Osteocyte (in vitro differentiated cells): ENCODE measurements at regions not wholly inside any gene's neighbourhood (a gene's known extent, or its start where the extent isn't known, plus 50 kb on each side); places are given as distances from the start of the nearest gene placed in this dataset.
A peak's percentile ranks its signal among the peaks of the same experiment; 100 is the strongest.

Experiments used
- DNase-seq: peaks from one replicate; pipeline ENCODE4 v3.0.0; 2021; ENCODE audit warnings: mixed read lengths; ENCODE audit not compliant: unreplicated experiment; ENCODE audit errors: extremely low spot score
- H3K27ac Mint-ChIP-seq: one replicate; pipeline ENCODE4 v1.8.0; 2021; ENCODE audit warnings: mild to moderate bottlenecking, mixed read lengths; ENCODE audit not compliant: unreplicated experiment
- H3K27me3 Mint-ChIP-seq: one replicate; pipeline ENCODE4 v1.8.0; 2021; ENCODE audit warnings: mixed read lengths; ENCODE audit not compliant: unreplicated experiment
- H3K36me3 Mint-ChIP-seq: one replicate; pipeline ENCODE4 v1.8.0; 2021; ENCODE audit warnings: mixed read lengths; ENCODE audit not compliant: unreplicated experiment
- H3K4me1 Mint-ChIP-seq: one replicate; pipeline ENCODE4 v1.8.0; 2021; ENCODE audit warnings: mixed read lengths; ENCODE audit not compliant: unreplicated experiment
- H3K4me3 Mint-ChIP-seq: one replicate; pipeline ENCODE4 v1.8.0; 2021; ENCODE audit warnings: mild to moderate bottlenecking, moderate library complexity, mixed read lengths; ENCODE audit not compliant: unreplicated experiment
- H3K9me3 Mint-ChIP-seq: one replicate; pipeline ENCODE4 v1.8.0; 2021; ENCODE audit warnings: mixed read lengths; ENCODE audit not compliant: unreplicated experiment
- TF ChIP-seq, protein P1 (sequence below): fragments of 200-600 bp; sonication (generic); IDR thresholded peaks from 2 replicates; pipeline ENCODE4 v1.5.0; 2021; ENCODE audit warnings: antibody characterized with exemption, mild to moderate bottlenecking, moderate library complexity

DNA sequence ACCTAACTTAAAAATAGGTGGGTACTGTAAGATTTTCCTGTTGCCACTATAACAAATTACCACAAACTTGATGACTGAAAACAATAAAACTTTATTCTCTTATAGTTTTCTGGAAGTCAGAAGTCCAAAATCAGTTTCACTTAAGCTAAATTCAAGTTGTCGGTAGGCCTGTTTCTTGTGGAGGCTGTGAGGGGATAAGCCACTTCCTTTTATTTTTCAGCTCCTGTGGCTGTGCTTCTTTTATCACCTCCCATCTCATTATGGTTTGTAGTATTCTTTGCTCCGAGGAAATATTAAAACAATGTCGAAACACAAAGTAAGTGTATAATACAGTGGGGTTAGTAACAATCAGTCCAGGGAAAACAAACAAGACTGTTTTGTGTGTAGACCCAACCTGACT is 610.5 kb upstream of the TECRL start:
- H3K4me3 Mint-ChIP-seq: no peak overlapping the region
- no peak for DNase-seq
- TF ChIP-seq, protein P1, sequence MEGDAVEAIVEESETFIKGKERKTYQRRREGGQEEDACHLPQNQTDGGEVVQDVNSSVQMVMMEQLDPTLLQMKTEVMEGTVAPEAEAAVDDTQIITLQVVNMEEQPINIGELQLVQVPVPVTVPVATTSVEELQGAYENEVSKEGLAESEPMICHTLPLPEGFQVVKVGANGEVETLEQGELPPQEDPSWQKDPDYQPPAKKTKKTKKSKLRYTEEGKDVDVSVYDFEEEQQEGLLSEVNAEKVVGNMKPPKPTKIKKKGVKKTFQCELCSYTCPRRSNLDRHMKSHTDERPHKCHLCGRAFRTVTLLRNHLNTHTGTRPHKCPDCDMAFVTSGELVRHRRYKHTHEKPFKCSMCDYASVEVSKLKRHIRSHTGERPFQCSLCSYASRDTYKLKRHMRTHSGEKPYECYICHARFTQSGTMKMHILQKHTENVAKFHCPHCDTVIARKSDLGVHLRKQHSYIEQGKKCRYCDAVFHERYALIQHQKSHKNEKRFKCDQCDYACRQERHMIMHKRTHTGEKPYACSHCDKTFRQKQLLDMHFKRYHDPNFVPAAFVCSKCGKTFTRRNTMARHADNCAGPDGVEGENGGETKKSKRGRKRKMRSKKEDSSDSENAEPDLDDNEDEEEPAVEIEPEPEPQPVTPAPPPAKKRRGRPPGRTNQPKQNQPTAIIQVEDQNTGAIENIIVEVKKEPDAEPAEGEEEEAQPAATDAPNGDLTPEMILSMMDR: no peak
- H3K9me3 Mint-ChIP-seq: no peaks in the 10 kb centered on the region
- H3K27ac Mint-ChIP-seq: no peak overlapping the region
- H3K4me1 Mint-ChIP-seq: peaks cover 4% of the 10 kb centered on the region
- no peaks in the 10 kb centered on the region for H3K27me3 Mint-ChIP-seq
- H3K36me3 Mint-ChIP-seq: no peaks in the 10 kb centered on the region

DNA sequence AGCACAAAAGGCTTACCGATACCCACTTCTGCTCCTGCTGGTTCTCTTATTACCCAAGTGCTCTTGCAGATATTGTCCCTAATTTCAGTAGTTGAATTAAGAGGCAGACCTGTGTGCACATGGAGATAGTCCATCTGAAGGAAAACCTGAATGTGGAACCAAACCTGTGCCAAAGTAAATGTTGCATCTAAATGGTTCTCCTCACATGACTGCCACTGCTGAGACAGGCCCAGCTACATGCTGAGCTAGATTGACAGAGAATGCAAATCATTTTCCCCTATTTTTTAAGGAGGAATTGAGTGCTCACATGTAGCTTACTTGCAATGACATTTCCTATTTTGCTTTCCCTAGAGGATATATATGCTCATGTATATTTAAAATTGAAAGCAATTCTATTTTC is 609.1 kb upstream of the TECRL start:
- Mint-ChIP-seq H3K4me3 (no peak overlapping the region), H3K9me3 (no peaks in the 10 kb centered on the region), H3K27me3 (no peaks in the 10 kb centered on the region), H3K36me3 (no peaks in the 10 kb centered on the region), H3K27ac (no peak overlapping the region), H3K4me1 (peaks cover 4% of the 10 kb centered on the region)
- TF ChIP-seq, protein P1: no peak
- no peak for DNase-seq

DNA sequence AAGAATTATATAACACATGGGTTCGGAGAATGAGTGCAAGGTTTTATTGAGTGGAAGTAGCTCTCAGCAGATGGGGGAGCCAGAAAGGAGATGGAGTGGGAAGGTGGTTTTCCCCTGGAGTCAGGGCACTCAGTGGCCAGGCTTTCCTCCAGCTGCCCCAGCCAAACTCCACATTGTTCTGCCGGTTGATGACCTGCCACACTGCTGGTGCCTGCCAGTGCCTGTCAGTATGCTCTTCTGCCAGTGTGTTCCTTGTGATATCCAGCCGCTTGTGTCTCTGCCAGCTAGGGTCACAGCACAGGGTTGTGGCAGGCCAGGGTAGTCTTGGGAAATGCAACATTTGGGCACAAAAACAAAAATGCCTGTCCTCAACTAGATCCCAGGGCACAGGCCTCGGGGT is 604.8 kb upstream of the TECRL start:
- TF ChIP-seq, protein P1: no peak
- DNase-seq: no peak
- no peaks in the 10 kb centered on the region for H3K36me3 Mint-ChIP-seq
- no peak overlapping the region for H3K4me3 Mint-ChIP-seq
- no peak overlapping the region for H3K27ac Mint-ChIP-seq
- H3K9me3 Mint-ChIP-seq: no peaks in the 10 kb centered on the region
- H3K4me1 Mint-ChIP-seq: peaks cover 4% of the 10 kb centered on the region
- no peaks in the 10 kb centered on the region for H3K27me3 Mint-ChIP-seq

DNA sequence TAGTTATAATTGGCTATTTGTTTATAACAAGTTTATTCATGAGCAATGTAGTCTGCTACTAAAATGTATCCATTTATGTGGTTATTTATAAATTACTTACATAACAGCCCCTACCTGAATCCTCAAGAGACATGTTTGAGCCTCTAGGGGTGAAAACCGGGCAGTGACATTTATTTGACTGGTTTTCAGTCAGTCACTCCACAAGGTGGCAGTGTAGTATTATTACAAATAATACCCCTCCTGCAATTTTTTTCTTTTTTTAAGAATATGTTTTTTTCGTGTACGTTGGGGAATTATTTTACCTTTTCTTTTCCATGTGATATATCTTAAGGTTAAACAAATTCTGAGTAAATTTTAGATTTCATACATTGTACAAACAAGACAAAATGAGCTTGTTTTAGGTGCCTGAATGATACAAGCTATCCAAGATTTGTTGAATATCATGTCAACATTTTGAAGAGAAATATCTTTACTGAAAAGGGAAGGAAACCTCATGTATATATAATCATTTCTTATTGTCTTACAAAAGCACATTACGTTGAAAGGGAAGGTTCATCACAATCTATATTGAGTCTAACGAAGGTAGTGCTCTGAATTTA is 598.7 kb upstream of the TECRL start:
- H3K4me3 Mint-ChIP-seq: no peak overlapping the region
- no peak for DNase-seq
- no peak overlapping the region for H3K27ac Mint-ChIP-seq
- no peaks in the 10 kb centered on the region for H3K9me3 Mint-ChIP-seq
- no peaks in the 10 kb centered on the region for H3K36me3 Mint-ChIP-seq
- peaks cover 3% of the 10 kb centered on the region for H3K27me3 Mint-ChIP-seq
- H3K4me1 Mint-ChIP-seq: no peaks in the 10 kb centered on the region
- TF ChIP-seq, protein P1: peak; percentile 80

DNA sequence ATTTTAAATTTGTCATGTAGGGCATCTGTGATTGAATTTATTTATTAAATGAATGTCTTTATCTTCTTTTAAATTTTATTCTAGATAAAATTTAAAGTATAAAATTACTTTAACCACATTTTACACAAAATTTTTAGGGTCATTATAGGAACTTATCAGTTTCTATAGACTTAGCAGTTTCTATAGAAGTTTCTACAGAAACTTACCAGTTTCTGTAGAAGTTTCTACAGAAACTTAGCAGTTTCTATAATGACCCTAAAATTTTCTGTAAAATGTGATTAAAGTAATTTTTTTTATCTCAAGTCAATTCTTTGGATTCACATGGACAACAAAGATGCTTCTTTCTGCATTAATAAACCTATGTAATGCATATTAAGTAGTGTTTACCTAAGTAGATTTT is 565.9 kb upstream of the TECRL start:
- H3K27me3 Mint-ChIP-seq: peaks cover 28% of the 10 kb centered on the region
- no peaks in the 10 kb centered on the region for H3K4me1 Mint-ChIP-seq
- H3K36me3 Mint-ChIP-seq: no peaks in the 10 kb centered on the region
- no peak overlapping the region for H3K27ac Mint-ChIP-seq
- DNase-seq: no peak
- H3K9me3 Mint-ChIP-seq: no peaks in the 10 kb centered on the region
- TF ChIP-seq, protein P1: no peak
- no peak overlapping the region for H3K4me3 Mint-ChIP-seq
